Kidney (tissue), 13 donors: ENCODE measurements at regions not wholly inside any gene's neighbourhood (a gene's known extent, or its start where the extent isn't known, plus 50 kb on each side); places are given as distances from the start of the nearest gene placed in this dataset.

ENCODE experiments used
- DNase-seq, 5 donors: peaks; one replicate each; pipeline ENCODE4 v3.0.0-alpha.2; 2013 to 2020
- FAIRE-seq: peaks from 2 replicates; lab custom pipeline; 2012; peaks lifted over from hg19 to GRCh38; lab: Jason Lieb, UNC
- H3K27ac ChIP-seq, 2 donors: one replicate each; pipeline ENCODE4 v1.7.0; 2013; ENCODE audit warnings: low read depth in 2 of 2, low read length in 2 of 2, inconsistent platforms in 1 of 2
- H3K27me3 ChIP-seq: one replicate; pipeline ENCODE4 v1.7.1; 2013; ENCODE audit warnings: low read length, inconsistent platforms; ENCODE audit not compliant: control insufficient read depth, insufficient read depth
- H3K36me3 ChIP-seq, 3 donors: one replicate each; pipeline versions ENCODE4 v1.7.0 to v1.7.1; 2013; ENCODE audit warnings: low read length in 3 of 3, control low read depth in 1 of 3, inconsistent platforms in 1 of 3; ENCODE audit not compliant: insufficient read depth in 3 of 3, control insufficient read depth in 2 of 3
- H3K4me1 ChIP-seq, 3 donors: one replicate each; pipeline versions ENCODE4 v1.7.0 to v1.7.1; 2013; ENCODE audit warnings: low read length in 3 of 3, inconsistent platforms in 1 of 3, low read depth in 1 of 3; ENCODE audit not compliant: control insufficient read depth in 2 of 3, insufficient read depth in 2 of 3
- H3K4me3 ChIP-seq, 3 donors: one replicate each; pipeline versions ENCODE4 v1.7.0 to v1.8.1; 2013; ENCODE audit warnings: low read length in 3 of 3, control low read depth in 1 of 3, inconsistent platforms in 1 of 3
- H3K9ac ChIP-seq, 3 donors: one replicate each; pipeline versions ENCODE4 v1.7.0 to v1.7.1; 2013; ENCODE audit warnings: low read length in 3 of 3, control low read depth in 1 of 3, inconsistent platforms in 1 of 3
- H3K9me3 ChIP-seq, 3 donors: one replicate each; pipeline versions ENCODE4 v1.7.0 to v1.7.1; 2013; ENCODE audit warnings: low read length in 3 of 3, control low read depth in 1 of 3, inconsistent platforms in 1 of 3; ENCODE audit not compliant: control insufficient read depth in 2 of 3, insufficient read depth in 1 of 3
- intact Hi-C: fragments of 100-400 bp; cut with DNase I; formaldehyde crosslinking; loops from one replicate; pipeline ENCODE4 v1.11.1; 2022
- TF ChIP-seq, protein P1 (sequence below): IDR thresholded peaks from 3 replicates; pipeline ENCODE4 v1.5.1; 2012; ENCODE audit warnings: mild to moderate bottlenecking, moderate library complexity, borderline replicate concordance; ENCODE audit not compliant: insufficient read depth; ENCODE audit errors: extremely low read depth
- donor health status: control.
- donor health status: control.
- donor health status: control.
- donor health status: control.
- donor health status: control.
- donor health status: DM: yes; HTN: yes; CAD: no.
- donor health status: Normal renal cell carcinoma (clear cell type).

DNA sequence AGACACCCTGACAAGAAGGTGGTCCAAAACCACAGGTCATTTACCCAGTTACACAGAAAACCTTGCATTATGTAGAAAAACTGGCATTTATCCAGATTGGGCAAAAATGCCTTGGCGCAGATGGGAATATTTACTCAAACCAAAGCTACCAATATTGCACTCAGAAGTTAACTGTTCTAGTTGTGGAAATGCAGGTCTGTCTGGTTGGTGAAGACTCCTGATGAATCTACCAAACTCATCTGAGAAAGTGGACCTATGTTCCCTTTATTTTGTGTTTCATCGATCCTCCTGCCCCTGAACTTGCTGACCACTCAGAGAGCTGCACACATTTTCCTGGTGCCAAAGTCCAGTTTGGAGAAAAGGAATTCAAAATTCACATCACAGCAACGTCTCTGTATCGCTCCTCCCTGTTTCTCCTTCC is 85.2 kb upstream of the ALDH1A1 start:
- no peak for DNase-seq
- H3K4me1 ChIP-seq, result peaks cover 0 to 20% (median 11%) of the 10 kb centered on the region in 3 donors
- no peaks in the 10 kb centered on the region for H3K36me3 ChIP-seq
- H3K9me3 ChIP-seq, result no peaks in the 10 kb centered on the region
- no peaks in the 10 kb centered on the region for H3K27me3 ChIP-seq
- intact Hi-C loops, result no loop called here
- peak overlapping the region in 2 of 3 donors; percentile 9 to 40 for H3K4me3 ChIP-seq
- H3K27ac ChIP-seq, result peak overlapping the region; percentile 52 to 54
- TF ChIP-seq, protein P1, sequence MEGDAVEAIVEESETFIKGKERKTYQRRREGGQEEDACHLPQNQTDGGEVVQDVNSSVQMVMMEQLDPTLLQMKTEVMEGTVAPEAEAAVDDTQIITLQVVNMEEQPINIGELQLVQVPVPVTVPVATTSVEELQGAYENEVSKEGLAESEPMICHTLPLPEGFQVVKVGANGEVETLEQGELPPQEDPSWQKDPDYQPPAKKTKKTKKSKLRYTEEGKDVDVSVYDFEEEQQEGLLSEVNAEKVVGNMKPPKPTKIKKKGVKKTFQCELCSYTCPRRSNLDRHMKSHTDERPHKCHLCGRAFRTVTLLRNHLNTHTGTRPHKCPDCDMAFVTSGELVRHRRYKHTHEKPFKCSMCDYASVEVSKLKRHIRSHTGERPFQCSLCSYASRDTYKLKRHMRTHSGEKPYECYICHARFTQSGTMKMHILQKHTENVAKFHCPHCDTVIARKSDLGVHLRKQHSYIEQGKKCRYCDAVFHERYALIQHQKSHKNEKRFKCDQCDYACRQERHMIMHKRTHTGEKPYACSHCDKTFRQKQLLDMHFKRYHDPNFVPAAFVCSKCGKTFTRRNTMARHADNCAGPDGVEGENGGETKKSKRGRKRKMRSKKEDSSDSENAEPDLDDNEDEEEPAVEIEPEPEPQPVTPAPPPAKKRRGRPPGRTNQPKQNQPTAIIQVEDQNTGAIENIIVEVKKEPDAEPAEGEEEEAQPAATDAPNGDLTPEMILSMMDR, result no peak
- FAIRE-seq, result no peak
- H3K9ac ChIP-seq, result no peak overlapping the region

DNA sequence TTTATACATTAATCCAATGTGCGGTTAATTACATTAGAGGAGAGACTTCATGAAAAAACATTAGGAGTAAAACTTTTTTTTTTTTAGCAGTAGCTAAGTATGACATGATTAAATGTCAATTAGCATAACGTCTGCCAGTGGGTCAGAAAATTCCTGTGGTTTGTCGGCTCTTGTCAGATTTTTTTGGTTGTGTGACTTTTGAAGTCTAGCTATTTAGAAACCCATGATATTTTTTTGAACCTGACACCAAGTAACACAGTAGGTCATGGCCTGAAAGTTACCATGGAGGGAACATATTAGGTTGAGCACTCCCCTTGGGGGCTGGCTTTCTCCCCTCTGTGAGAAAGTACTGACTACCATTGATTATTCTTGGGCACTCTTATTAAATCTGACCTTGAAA is 84.8 kb upstream of the ALDH1A1 start:
- no peaks in the 10 kb centered on the region for H3K27me3 ChIP-seq
- H3K27ac ChIP-seq, result peak overlapping the region in 1 of 2 donors; percentile 36
- DNase-seq, result no peak
- no peak overlapping the region for H3K9ac ChIP-seq
- FAIRE-seq, result no peak
- H3K4me3 ChIP-seq, result peak overlapping the region in 2 of 3 donors; percentile 3 to 40
- H3K9me3 ChIP-seq, result no peaks in the 10 kb centered on the region
- no peaks in the 10 kb centered on the region for H3K36me3 ChIP-seq
- intact Hi-C loops, result no loop called here
- TF ChIP-seq, protein P1, result no peak
- H3K4me1 ChIP-seq, result peaks cover 0 to 20% (median 11%) of the 10 kb centered on the region in 3 donors

DNA sequence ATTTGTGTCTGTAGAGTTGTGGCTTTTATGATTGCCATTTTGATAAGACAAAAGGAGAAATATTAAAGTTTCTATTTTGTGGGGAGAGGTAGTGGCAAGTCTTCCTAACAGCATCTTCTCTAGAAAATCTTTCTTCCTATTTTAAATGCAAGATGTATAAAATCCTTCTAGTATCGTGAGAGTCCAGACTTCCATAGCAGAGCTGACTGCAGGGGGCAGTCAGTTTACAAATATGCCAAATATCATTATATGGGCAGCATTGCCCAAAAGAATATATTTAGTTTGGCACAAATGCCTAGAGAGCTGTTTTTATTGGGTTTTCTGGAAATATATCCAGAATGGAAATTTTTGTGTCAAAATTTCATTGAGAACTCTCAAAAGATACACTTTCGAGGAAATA is 82.1 kb upstream of the ALDH1A1 start:
- no peaks in the 10 kb centered on the region for H3K27me3 ChIP-seq
- intact Hi-C loops, result no loop called here
- H3K4me3 ChIP-seq, result no peak overlapping the region
- FAIRE-seq (no peak), DNase-seq (no peak)
- peaks cover 0 to 20% (median 11%) of the 10 kb centered on the region in 3 donors for H3K4me1 ChIP-seq
- H3K27ac ChIP-seq, result no peak overlapping the region
- no peak overlapping the region for H3K9ac ChIP-seq
- H3K9me3 ChIP-seq, result no peaks in the 10 kb centered on the region
- TF ChIP-seq, protein P1, result peak; percentile 20
- H3K36me3 ChIP-seq, result no peaks in the 10 kb centered on the region

DNA sequence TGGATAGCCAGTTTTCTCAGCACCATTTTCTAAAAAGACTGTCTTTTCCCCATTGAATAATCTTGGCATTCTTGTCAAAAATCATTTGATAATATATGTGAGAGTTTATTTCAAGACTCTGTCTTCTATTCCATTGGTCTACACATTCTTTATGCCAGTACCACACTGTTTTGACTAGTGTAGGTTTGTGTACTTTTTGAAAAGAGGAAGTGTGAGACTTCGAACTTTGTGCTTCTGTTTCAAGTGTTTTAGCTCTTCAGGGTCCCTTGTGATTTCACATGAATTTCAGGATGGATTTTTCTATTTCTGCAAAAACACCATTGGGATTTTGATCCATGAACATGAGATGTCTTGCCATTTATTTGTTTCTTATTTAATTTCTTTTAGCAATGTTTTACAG is 78.5 kb upstream of the ALDH1A1 start:
- FAIRE-seq (no peak), DNase-seq (no peak)
- H3K36me3 ChIP-seq, result no peaks in the 10 kb centered on the region
- H3K9me3 ChIP-seq, result no peaks in the 10 kb centered on the region
- intact Hi-C loops, result no loop called here
- H3K27ac ChIP-seq, result no peak overlapping the region
- no peak overlapping the region for H3K9ac ChIP-seq
- TF ChIP-seq, protein P1, result no peak
- no peaks in the 10 kb centered on the region for H3K27me3 ChIP-seq
- no peaks in the 10 kb centered on the region for H3K4me1 ChIP-seq
- H3K4me3 ChIP-seq, result no peak overlapping the region
